OCI-LY3 (cell line): ENCODE measurements at regions not wholly inside any gene's neighbourhood (a gene's known extent, or its start where the extent isn't known, plus 50 kb on each side); places are given as distances from the start of the nearest gene placed in this dataset.
"Not testable (repeated sequence)": the region's sequence is repeated elsewhere in the genome, so short reads cannot be mapped to it uniquely, and the experiment has no call there.

Experiments used
- EZH2phosphoT487 ChIP-seq: fragments of 200-600 bp; shearing (Covaris generic); IDR thresholded peaks from 2 replicates; pipeline ENCODE4 v1.6.1; 2018; ENCODE audit warnings: antibody characterized with exemption, mixed run types, low read depth
- TF ChIP-seq, protein P1 (sequence below): fragments of 200-600, 300-600 bp; sonication (generic); IDR thresholded peaks from 2 replicates; pipeline ENCODE4 v1.5.1; 2014; ENCODE audit warnings: antibody characterized with exemption, low read length, low read depth

DNA sequence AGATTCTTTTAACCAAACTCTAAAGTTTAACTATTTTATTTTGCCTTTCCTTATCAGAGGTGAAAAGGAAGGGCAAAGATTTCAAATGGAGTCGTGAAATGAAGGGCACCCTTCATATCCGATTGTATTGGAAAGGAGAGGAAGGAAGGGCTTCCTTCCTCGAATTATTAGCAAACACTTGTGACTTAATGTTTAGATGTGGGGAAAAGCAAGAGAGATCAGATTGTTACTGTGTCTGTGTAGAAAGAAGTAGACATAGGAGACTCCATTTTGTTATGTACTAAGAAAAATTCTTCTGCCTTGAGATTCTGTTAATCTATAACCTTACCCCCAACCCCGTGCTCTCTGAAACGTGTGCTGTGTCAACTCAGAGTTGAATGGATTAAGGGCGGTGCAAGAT is 291.5 kb downstream of the ABCC12 start:
- TF ChIP-seq, protein P1, sequence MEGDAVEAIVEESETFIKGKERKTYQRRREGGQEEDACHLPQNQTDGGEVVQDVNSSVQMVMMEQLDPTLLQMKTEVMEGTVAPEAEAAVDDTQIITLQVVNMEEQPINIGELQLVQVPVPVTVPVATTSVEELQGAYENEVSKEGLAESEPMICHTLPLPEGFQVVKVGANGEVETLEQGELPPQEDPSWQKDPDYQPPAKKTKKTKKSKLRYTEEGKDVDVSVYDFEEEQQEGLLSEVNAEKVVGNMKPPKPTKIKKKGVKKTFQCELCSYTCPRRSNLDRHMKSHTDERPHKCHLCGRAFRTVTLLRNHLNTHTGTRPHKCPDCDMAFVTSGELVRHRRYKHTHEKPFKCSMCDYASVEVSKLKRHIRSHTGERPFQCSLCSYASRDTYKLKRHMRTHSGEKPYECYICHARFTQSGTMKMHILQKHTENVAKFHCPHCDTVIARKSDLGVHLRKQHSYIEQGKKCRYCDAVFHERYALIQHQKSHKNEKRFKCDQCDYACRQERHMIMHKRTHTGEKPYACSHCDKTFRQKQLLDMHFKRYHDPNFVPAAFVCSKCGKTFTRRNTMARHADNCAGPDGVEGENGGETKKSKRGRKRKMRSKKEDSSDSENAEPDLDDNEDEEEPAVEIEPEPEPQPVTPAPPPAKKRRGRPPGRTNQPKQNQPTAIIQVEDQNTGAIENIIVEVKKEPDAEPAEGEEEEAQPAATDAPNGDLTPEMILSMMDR, result not testable (repeated sequence)
- not testable (repeated sequence) for TF ChIP-seq EZH2phosphoT487
